ENCODE measurements at regions not wholly inside any gene's neighbourhood (a gene's known extent, or its start where the extent isn't known, plus 50 kb on each side); places are given as distances from the start of the nearest gene placed in this dataset.
"Not testable (repeated sequence)": the region's sequence is repeated elsewhere in the genome, so short reads cannot be mapped to it uniquely, and the experiment has no call there.

DNA sequence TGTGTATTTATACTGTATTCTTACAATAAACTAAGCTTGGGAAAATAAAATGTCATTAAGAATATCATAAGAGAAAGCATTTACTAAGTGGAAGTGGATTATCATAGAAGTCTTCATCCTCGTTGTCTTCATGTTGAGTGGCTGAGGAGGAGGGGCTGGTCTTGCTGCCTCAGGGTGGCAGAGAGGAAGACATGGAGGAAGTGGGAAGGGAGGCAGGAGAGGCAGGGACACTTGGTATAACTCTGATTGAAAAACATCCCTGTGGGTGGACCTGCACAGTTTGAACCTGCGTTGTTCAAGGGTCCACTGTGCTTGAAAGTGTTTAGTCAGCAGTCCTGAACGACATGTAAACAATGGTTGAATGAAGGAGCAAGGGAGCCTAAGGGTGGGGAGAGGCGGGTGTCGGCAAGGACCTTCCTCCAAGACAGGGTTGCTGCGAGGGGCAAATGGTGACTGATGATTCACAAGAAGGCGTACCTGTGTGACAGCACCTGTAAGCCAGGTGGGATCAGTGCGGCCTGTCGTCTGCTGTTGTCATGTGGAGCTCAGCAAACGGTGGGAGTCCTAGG, 103.8 kb upstream of the KLF13 start:
- TF ChIP-seq, protein P1, sequence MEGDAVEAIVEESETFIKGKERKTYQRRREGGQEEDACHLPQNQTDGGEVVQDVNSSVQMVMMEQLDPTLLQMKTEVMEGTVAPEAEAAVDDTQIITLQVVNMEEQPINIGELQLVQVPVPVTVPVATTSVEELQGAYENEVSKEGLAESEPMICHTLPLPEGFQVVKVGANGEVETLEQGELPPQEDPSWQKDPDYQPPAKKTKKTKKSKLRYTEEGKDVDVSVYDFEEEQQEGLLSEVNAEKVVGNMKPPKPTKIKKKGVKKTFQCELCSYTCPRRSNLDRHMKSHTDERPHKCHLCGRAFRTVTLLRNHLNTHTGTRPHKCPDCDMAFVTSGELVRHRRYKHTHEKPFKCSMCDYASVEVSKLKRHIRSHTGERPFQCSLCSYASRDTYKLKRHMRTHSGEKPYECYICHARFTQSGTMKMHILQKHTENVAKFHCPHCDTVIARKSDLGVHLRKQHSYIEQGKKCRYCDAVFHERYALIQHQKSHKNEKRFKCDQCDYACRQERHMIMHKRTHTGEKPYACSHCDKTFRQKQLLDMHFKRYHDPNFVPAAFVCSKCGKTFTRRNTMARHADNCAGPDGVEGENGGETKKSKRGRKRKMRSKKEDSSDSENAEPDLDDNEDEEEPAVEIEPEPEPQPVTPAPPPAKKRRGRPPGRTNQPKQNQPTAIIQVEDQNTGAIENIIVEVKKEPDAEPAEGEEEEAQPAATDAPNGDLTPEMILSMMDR (IDR thresholded peaks at IDR 0.05), result no peak
- no peak for DNase-seq
- Histone ChIP-seq H3K27me3 (no peaks in the 10 kb centered on the region), H3K4me3 (no peak overlapping the region), H3K36me3 (no peaks in the 10 kb centered on the region), H3K9me3 (no peaks in the 10 kb centered on the region), H3K4me1 (peaks cover 22% of the 10 kb centered on the region), H3K27ac (peak overlapping the region; percentile 71)
- peak; percentile 34 for ATAC-seq
- intact Hi-C loops (cut with DNase I), result no loop called here

DNA sequence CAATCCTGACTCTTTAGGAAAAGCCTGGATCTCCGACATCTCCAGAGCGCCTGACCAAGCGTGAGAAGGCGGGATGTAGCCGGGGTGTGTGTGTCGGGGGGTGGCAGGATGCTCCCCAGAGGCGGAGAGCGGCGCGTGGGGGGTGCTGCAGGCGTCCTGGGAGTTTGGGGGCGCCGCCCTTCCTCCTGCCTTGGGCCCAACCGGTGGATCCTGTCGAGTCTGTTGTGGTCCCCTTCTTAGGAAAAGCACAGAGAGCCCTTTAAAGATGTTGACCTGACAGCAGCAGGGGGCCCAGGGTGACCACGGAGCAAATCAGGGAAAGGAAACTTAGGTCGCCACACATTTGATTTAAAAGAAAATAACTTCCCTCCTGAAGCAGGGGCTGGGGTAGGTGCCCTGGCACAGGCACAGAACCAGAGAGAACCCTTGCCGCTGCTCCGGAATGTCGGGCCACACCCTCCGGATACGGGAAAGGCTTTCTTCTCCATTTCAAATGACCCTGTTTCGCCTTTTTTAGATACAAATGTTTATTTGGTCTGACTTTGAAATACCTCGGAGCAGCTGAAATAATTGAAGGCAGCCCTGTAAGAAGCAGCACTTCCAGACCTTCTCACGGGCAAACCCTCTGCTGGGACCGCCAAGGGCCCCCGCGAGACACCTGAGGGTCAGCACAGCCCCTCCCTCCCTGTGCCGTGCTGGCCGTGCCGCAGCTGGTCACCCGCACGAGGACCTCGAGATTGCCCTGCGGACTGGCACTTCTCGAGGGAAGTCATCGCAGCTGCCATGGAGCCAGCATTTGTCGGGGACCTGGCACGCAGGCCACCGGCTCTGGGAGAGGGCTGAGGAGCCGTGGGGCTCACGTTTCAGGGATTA, 102.9 kb upstream of the KLF13 start:
- TF ChIP-seq, protein P1 (IDR thresholded peaks at IDR 0.05), result no peak
- ATAC-seq (peak; percentile 66), DNase-seq (no peak)
- Histone ChIP-seq H3K27me3 (no peaks in the 10 kb centered on the region), H3K27ac (peak overlapping the region; percentile 71), H3K4me3 (peak overlapping the region; percentile 32), H3K4me1 (peaks cover 22% of the 10 kb centered on the region), H3K36me3 (no peaks in the 10 kb centered on the region), H3K9me3 (no peaks in the 10 kb centered on the region)
- intact Hi-C loops (cut with DNase I), result no loop called here

DNA sequence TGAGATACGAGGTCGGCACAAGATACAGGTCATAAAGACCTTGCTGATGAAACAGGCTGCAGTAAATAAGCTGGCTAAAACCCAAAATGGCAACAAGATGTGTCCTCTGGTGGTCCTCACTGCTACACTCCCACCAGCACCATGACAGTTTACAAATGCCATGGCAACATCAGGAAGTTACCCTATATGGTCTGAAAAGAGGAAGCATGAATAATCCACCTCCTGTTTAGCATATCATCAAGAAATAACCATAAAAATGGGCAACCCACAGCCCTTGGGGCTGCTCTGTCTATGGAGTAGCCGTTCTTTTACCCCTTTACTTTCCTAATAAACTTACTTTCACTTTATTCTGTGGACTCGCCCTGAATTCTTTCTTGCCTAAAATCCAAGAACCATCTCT, 102.0 kb upstream of the KLF13 start:
- H3K27ac ChIP-seq; H3K36me3 ChIP-seq; intact Hi-C loops (cut with DNase I); H3K9me3 ChIP-seq; H3K27me3 ChIP-seq; H3K4me3 ChIP-seq; DNase-seq; ATAC-seq: not testable (repeated sequence)
- H3K4me1 ChIP-seq, result peaks cover 22% of the 10 kb centered on the region

DNA sequence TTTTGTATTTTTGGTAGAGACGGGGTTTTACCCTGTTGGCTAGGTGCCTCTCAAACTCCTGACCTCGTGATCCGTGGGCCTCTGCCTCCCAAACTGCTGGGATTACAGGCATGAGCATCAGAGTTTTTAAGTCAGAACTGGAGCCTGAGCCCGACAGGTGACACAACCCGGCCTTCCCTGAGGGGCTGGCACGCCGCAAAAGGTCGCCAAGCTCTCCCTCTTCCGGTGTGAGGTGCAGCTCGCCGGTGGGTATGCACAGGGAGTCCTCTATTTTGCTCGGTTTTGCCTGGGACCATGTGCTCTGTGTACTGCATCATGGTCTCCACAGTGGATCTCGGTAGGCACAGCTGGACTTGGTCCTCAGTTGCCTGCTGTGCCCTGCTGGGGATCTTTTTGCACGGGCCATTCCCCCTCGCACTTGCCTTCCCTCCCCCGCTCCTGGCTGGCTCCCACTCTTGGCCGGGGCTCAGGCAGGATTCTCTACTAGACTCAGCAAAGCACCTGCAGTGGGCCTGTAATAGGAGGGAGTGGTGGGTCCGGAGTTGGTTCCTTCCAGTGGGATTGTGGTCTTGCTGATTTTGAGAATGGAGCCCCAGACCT, 101.2 kb upstream of the KLF13 start:
- intact Hi-C loops (cut with DNase I), result no loop called here
- ATAC-seq (no peak), DNase-seq (no peak)

DNA sequence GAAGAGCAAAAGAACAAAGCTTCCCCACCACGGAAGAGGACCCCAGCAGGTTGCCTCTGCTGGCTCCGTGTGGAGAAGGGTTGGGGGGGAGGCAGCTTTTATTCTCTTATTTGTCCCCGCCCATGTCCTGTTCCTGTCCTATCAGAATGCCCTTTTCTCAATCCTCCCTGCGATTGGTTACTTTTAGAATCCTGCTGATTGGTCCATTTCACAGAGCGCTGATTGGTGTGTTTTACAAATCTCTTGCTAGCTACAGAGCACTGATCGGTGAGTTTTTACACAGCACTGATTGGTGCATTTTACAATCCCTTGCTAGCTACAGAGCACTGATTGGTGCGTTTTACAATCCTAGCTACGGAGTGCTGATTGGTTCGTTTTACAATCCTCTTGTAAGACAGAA, 100.6 kb upstream of the KLF13 start:
- H3K4me1 ChIP-seq, result peaks cover 22% of the 10 kb centered on the region
- DNase-seq (no peak), ATAC-seq (no peak)
- no peaks in the 10 kb centered on the region for H3K36me3 ChIP-seq
- intact Hi-C loops (cut with DNase I), result no loop called here
- no peak overlapping the region for H3K4me3 ChIP-seq
- no peak overlapping the region for H3K27ac ChIP-seq
- TF ChIP-seq, protein P1 (IDR thresholded peaks at IDR 0.05), result no peak
- H3K9me3 ChIP-seq, result no peaks in the 10 kb centered on the region
- no peaks in the 10 kb centered on the region for H3K27me3 ChIP-seq

More for the DNA sequence above, 101.2 kb upstream of the KLF13 start:
- Histone ChIP-seq H3K4me1 (peaks cover 22% of the 10 kb centered on the region), H3K36me3 (no peaks in the 10 kb centered on the region), H3K27ac (no peak overlapping the region), H3K9me3 (no peaks in the 10 kb centered on the region), H3K4me3 (no peak overlapping the region), H3K27me3 (no peaks in the 10 kb centered on the region)
- TF ChIP-seq, protein P1 (IDR thresholded peaks at IDR 0.05), result no peak

DNA sequence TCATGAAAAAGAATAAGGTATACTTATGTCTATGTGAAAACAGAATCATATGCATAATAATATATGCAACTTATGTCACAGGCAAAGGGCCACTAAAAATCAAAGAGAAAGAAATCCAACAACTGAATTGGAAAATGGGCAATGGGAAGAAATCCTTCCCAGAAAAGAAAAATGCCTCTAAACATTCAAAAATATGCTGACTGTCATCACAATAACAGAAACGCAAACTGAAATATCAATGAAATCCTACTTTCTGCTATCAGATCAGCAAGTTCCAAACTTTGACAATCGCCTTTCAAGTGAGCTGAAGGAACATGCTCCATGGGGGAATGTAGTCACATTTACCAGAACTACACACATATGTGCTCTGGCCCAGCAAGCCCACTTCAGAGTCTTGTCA, 99.4 kb upstream of the KLF13 start:
- no peaks in the 10 kb centered on the region for H3K36me3 ChIP-seq
- no peak overlapping the region for H3K4me3 ChIP-seq
- DNase-seq (no peak), ATAC-seq (no peak)
- TF ChIP-seq, protein P1 (IDR thresholded peaks at IDR 0.05), result no peak
- H3K9me3 ChIP-seq, result no peaks in the 10 kb centered on the region
- H3K4me1 ChIP-seq, result peaks cover 18% of the 10 kb centered on the region
- H3K27ac ChIP-seq, result no peak overlapping the region
- intact Hi-C loops (cut with DNase I), result no loop called here
- H3K27me3 ChIP-seq, result no peaks in the 10 kb centered on the region

Data from upper lobe of right lung (tissue), 1 donor.